ENCODE measurements at regions not wholly inside any gene's neighbourhood (a gene's known extent, or its start where the extent isn't known, plus 50 kb on each side); places are given as distances from the start of the nearest gene placed in this dataset.

DNA sequence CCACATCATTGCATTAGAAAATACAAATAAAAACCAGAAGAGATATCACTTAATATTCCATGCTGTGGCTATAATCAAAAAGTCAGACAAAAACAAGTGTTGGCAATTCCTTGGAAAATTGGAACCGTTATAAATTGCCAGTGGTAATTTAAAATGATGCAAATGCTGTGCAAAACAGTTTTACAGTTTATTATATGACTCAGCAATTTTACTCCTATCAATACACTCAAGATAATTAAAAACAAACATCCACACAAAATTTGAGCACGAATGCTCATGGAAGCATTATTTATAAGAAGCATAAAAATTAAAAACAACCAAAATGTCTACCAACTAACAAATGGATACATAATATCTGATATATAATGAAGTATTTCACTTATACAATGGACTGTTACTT is 728.8 kb downstream of the CBLN2 start:
- no peak for TF ChIP-seq CBX3 (IDR thresholded peaks at IDR 0.05; ENCODE audit: low read depth)
- no peak overlapping the region for H3K27ac ChIP-seq (ENCODE audit: low read depth, low read length)
- H3K36me3 ChIP-seq (ENCODE audit: control insufficient read depth in 1 of 2, insufficient read depth in 2 of 2, low read length in 2 of 2): no peaks in the 10 kb centered on the region
- BruUV-seq (replicated peaks): no TSS peak
- no peak overlapping the region for H2AFZ ChIP-seq (ENCODE audit: low read depth, low read length, poor library complexity, severe bottlenecking)
- ATAC-seq (no peak), DNase-seq (ENCODE audit: low read depth, low spot score) (no peak)
- no peaks in the 10 kb centered on the region for H3K9me2 ChIP-seq (ENCODE audit: insufficient read depth)
- CTCF ChIA-PET: no interaction called here
- H3K79me2 ChIP-seq (ENCODE audit: insufficient read depth, low read length): no peaks in the 10 kb centered on the region
- no peak overlapping the region for H3K9ac ChIP-seq (ENCODE audit: low read length)
- H3K4me3 ChIP-seq (replicated peaks in 1 of 2; ENCODE audit: low read depth in 1 of 2, low read length in 2 of 2): no peak overlapping the region
- H4K20me1 ChIP-seq (ENCODE audit: insufficient read depth): no peaks in the 10 kb centered on the region; the same call in 1 of the 2 replicates
- no peaks in the 10 kb centered on the region for H3K4me1 ChIP-seq (ENCODE audit: control insufficient read depth in 1 of 2, insufficient read depth in 2 of 2, low read length in 2 of 2)
- peaks cover 5 to 33% of the 10 kb centered on the region in 2 experiments; a peak in 3 of 4 replicates for H3K9me3 ChIP-seq (ENCODE audit: control insufficient read depth in 1 of 2, insufficient read depth in 1 of 2, low read depth in 1 of 2, low read length in 2 of 2)
- intact Hi-C loops (cut with micrococcal nuclease): no loop called here
- H3K4me2 ChIP-seq (ENCODE audit: low read length): no peak overlapping the region
- POLR2A ChIA-PET: no interaction called here
- RAD21 ChIA-PET (ENCODE audit: low non-redundant PET in 1 of 2, low total read pairs in 2 of 2, uncharacterized antibody in 2 of 2, unreplicated experiment in 2 of 2): no interaction called here
- no peaks in the 10 kb centered on the region for H3K27me3 ChIP-seq (ENCODE audit: insufficient read depth, low read length)

DNA sequence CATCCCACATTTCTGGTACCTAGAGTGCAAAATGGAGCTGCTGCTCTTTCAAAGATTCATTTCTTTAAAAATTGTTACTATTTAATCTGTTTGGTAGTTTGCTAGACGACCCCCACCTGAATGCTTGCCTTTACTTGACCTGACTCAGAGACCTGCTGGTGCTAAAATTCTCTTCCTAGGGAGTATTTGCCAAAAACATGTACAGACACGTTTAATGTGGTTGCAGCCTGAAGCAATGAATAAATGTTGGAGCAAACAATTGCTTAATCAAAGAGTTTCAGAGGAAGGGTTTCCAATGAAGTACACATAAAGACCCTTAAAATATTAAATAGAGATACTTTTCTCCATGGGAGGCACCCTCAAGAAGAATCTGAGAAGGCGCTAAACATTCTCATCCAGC is 734.4 kb downstream of the CBLN2 start:
- H4K20me1 ChIP-seq (ENCODE audit: insufficient read depth): no peaks in the 10 kb centered on the region
- no peaks in the 10 kb centered on the region for H3K4me1 ChIP-seq (ENCODE audit: control insufficient read depth in 1 of 2, insufficient read depth in 2 of 2, low read length in 2 of 2)
- H3K4me3 ChIP-seq (replicated peaks in 1 of 2; ENCODE audit: low read depth in 1 of 2, low read length in 2 of 2): no peak overlapping the region
- H3K27me3 ChIP-seq (ENCODE audit: insufficient read depth, low read length): no peaks in the 10 kb centered on the region
- no peaks in the 10 kb centered on the region for H3K9me2 ChIP-seq (ENCODE audit: insufficient read depth)
- POLR2A ChIA-PET: no interaction called here
- RAD21 ChIA-PET (ENCODE audit: low non-redundant PET in 1 of 2, low total read pairs in 2 of 2, uncharacterized antibody in 2 of 2, unreplicated experiment in 2 of 2): no interaction called here
- TF ChIP-seq CBX3 (IDR thresholded peaks at IDR 0.05; ENCODE audit: low read depth): no peak
- no peak for TF ChIP-seq JUND (IDR thresholded peaks at IDR 0.05)
- H3K9me3 ChIP-seq (ENCODE audit: control insufficient read depth in 1 of 2, insufficient read depth in 1 of 2, low read depth in 1 of 2, low read length in 2 of 2): peaks cover 6 to 30% of the 10 kb centered on the region in 2 experiments; a peak in 2 of 4 replicates
- DNase-seq (ENCODE audit: low read depth, low spot score) (no peak), ATAC-seq (no peak)
- no peaks in the 10 kb centered on the region for H3K79me2 ChIP-seq (ENCODE audit: insufficient read depth, low read length)
- no peak overlapping the region for H3K27ac ChIP-seq (ENCODE audit: low read depth, low read length)
- intact Hi-C loops (cut with micrococcal nuclease): no loop called here
- no peaks in the 10 kb centered on the region for H3K36me3 ChIP-seq (ENCODE audit: control insufficient read depth in 1 of 2, insufficient read depth in 2 of 2, low read length in 2 of 2)
- H3K4me2 ChIP-seq (ENCODE audit: low read length): no peak overlapping the region
- H2AFZ ChIP-seq (ENCODE audit: low read depth, low read length, poor library complexity, severe bottlenecking): no peak overlapping the region
- no TSS peak for BruUV-seq (replicated peaks)
- H3K9ac ChIP-seq (ENCODE audit: low read length): no peak overlapping the region
- CTCF ChIA-PET: no interaction called here

DNA sequence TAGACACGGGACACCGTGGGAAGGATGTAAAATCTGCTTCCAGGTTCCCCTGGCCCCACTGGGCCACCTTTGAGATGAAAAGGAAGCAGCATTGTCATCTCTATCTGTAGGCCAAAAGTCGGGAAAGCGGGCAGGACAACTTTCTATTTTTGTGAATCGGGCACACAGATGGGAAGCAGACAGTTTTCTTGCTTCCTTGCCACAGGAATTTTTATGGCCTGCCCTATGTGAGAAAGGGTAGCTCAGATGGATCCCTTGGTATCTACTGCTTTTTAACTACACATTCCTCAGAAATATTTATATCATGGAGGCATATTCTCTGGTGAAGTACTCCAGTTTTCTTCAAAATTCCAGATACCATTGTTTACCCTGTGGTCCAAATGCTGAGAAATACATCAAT is 735.5 kb downstream of the CBLN2 start:
- Histone ChIP-seq H3K36me3 (ENCODE audit: control insufficient read depth in 1 of 2, insufficient read depth in 2 of 2, low read length in 2 of 2) (no peaks in the 10 kb centered on the region), H3K27ac (ENCODE audit: low read depth, low read length) (no peak overlapping the region), H3K27me3 (ENCODE audit: insufficient read depth, low read length) (no peaks in the 10 kb centered on the region), H2AFZ (ENCODE audit: low read depth, low read length, poor library complexity, severe bottlenecking) (no peak overlapping the region), H3K79me2 (ENCODE audit: insufficient read depth, low read length) (no peaks in the 10 kb centered on the region), H3K4me1 (ENCODE audit: control insufficient read depth in 1 of 2, insufficient read depth in 2 of 2, low read length in 2 of 2) (no peaks in the 10 kb centered on the region), H4K20me1 (ENCODE audit: insufficient read depth) (no peaks in the 10 kb centered on the region), H3K9ac (ENCODE audit: low read length) (no peak overlapping the region), H3K9me2 (ENCODE audit: insufficient read depth) (no peaks in the 10 kb centered on the region), H3K4me2 (ENCODE audit: low read length) (no peak overlapping the region), H3K9me3 (ENCODE audit: control insufficient read depth in 1 of 2, insufficient read depth in 1 of 2, low read depth in 1 of 2, low read length in 2 of 2) (peaks cover 6 to 24% of the 10 kb centered on the region in 2 experiments; a peak in 2 of 4 replicates), H3K4me3 (replicated peaks in 1 of 2; ENCODE audit: low read depth in 1 of 2, low read length in 2 of 2) (no peak overlapping the region)
- intact Hi-C loops (cut with micrococcal nuclease): no loop called here
- RAD21 ChIA-PET (ENCODE audit: low non-redundant PET in 1 of 2, low total read pairs in 2 of 2, uncharacterized antibody in 2 of 2, unreplicated experiment in 2 of 2): no interaction called here
- BruUV-seq (replicated peaks): no TSS peak
- ATAC-seq: no peak
- POLR2A ChIA-PET: no interaction called here
- no peak for DNase-seq (ENCODE audit: low read depth, low spot score)
- CTCF ChIA-PET: no interaction called here
- TF ChIP-seq, protein P1, sequence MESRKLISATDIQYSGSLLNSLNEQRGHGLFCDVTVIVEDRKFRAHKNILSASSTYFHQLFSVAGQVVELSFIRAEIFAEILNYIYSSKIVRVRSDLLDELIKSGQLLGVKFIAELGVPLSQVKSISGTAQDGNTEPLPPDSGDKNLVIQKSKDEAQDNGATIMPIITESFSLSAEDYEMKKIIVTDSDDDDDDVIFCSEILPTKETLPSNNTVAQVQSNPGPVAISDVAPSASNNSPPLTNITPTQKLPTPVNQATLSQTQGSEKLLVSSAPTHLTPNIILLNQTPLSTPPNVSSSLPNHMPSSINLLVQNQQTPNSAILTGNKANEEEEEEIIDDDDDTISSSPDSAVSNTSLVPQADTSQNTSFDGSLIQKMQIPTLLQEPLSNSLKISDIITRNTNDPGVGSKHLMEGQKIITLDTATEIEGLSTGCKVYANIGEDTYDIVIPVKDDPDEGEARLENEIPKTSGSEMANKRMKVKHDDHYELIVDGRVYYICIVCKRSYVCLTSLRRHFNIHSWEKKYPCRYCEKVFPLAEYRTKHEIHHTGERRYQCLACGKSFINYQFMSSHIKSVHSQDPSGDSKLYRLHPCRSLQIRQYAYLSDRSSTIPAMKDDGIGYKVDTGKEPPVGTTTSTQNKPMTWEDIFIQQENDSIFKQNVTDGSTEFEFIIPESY (IDR thresholded peaks at IDR 0.05; ENCODE audit: extremely low read depth, insufficient replicate concordance, low read length): no peak
- TF ChIP-seq CBX3 (IDR thresholded peaks at IDR 0.05; ENCODE audit: low read depth): no peak
- TF ChIP-seq, protein P2, sequence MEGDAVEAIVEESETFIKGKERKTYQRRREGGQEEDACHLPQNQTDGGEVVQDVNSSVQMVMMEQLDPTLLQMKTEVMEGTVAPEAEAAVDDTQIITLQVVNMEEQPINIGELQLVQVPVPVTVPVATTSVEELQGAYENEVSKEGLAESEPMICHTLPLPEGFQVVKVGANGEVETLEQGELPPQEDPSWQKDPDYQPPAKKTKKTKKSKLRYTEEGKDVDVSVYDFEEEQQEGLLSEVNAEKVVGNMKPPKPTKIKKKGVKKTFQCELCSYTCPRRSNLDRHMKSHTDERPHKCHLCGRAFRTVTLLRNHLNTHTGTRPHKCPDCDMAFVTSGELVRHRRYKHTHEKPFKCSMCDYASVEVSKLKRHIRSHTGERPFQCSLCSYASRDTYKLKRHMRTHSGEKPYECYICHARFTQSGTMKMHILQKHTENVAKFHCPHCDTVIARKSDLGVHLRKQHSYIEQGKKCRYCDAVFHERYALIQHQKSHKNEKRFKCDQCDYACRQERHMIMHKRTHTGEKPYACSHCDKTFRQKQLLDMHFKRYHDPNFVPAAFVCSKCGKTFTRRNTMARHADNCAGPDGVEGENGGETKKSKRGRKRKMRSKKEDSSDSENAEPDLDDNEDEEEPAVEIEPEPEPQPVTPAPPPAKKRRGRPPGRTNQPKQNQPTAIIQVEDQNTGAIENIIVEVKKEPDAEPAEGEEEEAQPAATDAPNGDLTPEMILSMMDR (IDR thresholded peaks at IDR 0.05 in 2 of 3, conservative IDR thresholded peaks at IDR 0.05 in 1 of 3; ENCODE audit: borderline replicate concordance in 1 of 3, insufficient read depth in 1 of 3, low read depth in 2 of 3, low read length in 2 of 3): no peak
- TF ChIP-seq SIN3A (IDR thresholded peaks at IDR 0.05; ENCODE audit: low read depth): no peak
- no peak for TF ChIP-seq ELF1 (IDR thresholded peaks at IDR 0.05; ENCODE audit: borderline replicate concordance, low read depth)
- TF ChIP-seq TCF7L2 (IDR thresholded peaks at IDR 0.05; ENCODE audit: borderline replicate concordance, extremely low read depth, insufficient read depth, insufficient read length): no peak
- no peak for TF ChIP-seq ZFX (IDR thresholded peaks at IDR 0.05)

All from HCT116 (cell line).